GM12891 (cell line): ENCODE measurements at regions not wholly inside any gene's neighbourhood (a gene's known extent, or its start where the extent isn't known, plus 50 kb on each side); places are given as distances from the start of the nearest gene placed in this dataset.

Source experiments
- POLR2A ChIP-seq: IDR thresholded peaks from 2 replicates; pipeline ENCODE4 v1.6.1; 2011; ENCODE audit warnings: low read depth, low read length, control low read depth
- POLR2AphosphoS5 ChIP-seq: IDR thresholded peaks from 2 replicates; pipeline ENCODE4 v1.6.1; 2011; ENCODE audit warnings: low read depth, low read length, control low read depth
- SPI1 ChIP-seq: IDR thresholded peaks from 2 replicates; pipeline ENCODE4 v1.6.1; 2011; ENCODE audit warnings: low read depth, low read length, control low read depth
- TAF1 ChIP-seq: IDR thresholded peaks from 2 replicates; pipeline ENCODE4 v1.6.1; 2011; ENCODE audit warnings: low read depth, low read length, control low read depth

GRCh38 chr1:221824909-221825308, 83.0 kb upstream of the DUSP10 start:
- TF ChIP-seq POLR2A (no peak), POLR2AphosphoS5 (no peak), TAF1 (no peak), SPI1 (no peak)
